ENCODE measurements at regions not wholly inside any gene's neighbourhood (a gene's known extent, or its start where the extent isn't known, plus 50 kb on each side); places are given as distances from the start of the nearest gene placed in this dataset.

GRCh38 chr9:18071651-18072060 lies 402.3 kb upstream of the ADAMTSL1 start:
- TF ChIP-seq, protein P1, sequence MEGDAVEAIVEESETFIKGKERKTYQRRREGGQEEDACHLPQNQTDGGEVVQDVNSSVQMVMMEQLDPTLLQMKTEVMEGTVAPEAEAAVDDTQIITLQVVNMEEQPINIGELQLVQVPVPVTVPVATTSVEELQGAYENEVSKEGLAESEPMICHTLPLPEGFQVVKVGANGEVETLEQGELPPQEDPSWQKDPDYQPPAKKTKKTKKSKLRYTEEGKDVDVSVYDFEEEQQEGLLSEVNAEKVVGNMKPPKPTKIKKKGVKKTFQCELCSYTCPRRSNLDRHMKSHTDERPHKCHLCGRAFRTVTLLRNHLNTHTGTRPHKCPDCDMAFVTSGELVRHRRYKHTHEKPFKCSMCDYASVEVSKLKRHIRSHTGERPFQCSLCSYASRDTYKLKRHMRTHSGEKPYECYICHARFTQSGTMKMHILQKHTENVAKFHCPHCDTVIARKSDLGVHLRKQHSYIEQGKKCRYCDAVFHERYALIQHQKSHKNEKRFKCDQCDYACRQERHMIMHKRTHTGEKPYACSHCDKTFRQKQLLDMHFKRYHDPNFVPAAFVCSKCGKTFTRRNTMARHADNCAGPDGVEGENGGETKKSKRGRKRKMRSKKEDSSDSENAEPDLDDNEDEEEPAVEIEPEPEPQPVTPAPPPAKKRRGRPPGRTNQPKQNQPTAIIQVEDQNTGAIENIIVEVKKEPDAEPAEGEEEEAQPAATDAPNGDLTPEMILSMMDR (IDR thresholded peaks at IDR 0.05): no peak
- no peak for TF ChIP-seq EZH2 (IDR thresholded peaks at IDR 0.05; ENCODE audit: borderline replicate concordance, insufficient read depth, low read depth, low read length, poor library complexity, severe bottlenecking)
- ChIA-PET POLR2A (no interaction called here), CTCF (no interaction called here)
- no peak overlapping the region for H3K4me2 ChIP-seq (replicated peaks; ENCODE audit: low read depth, low read length, poor library complexity, severe bottlenecking)
- H3K4me3 ChIP-seq (ENCODE audit: control extremely low read depth in 1 of 5, extremely low read depth in 1 of 5, insufficient read depth in 1 of 5, low read depth in 2 of 5, low read length in 4 of 5): no peak overlapping the region
- WGBS (ENCODE audit: insufficient coverage): 93% methylated on average over 5 of the region's 6 CpGs
- H3K36me3 ChIP-seq (replicated peaks in 1 of 2; ENCODE audit: control extremely low read depth in 1 of 2, control insufficient read depth in 1 of 2, extremely low read depth in 1 of 2, insufficient read depth in 2 of 2, low read length in 1 of 2): no peaks in the 10 kb centered on the region
- ATAC-seq (ENCODE audit: low read depth): no peak
- H3K27ac ChIP-seq (ENCODE audit: low read length in 2 of 2): no peak overlapping the region
- H3K79me2 ChIP-seq (ENCODE audit: control insufficient read depth, insufficient read depth, low read length): no peaks in the 10 kb centered on the region
- H3K4me1 ChIP-seq (ENCODE audit: control insufficient read depth in 2 of 2, insufficient read depth in 2 of 2, low read length in 2 of 2): no peaks in the 10 kb centered on the region
- H3K27me3 ChIP-seq (replicated peaks in 1 of 4; ENCODE audit: control extremely low read depth in 1 of 4, control insufficient read depth in 3 of 4, insufficient read depth in 4 of 4, low read length in 3 of 4): no peaks in the 10 kb centered on the region
- Mint-ChIP-seq H3K4me3 (no peak overlapping the region), H3K9me3 (ENCODE audit: insufficient read depth) (no peaks in the 10 kb centered on the region), H3K27me3 (no peaks in the 10 kb centered on the region), H3K4me1 (no peaks in the 10 kb centered on the region), H3K27ac (no peak overlapping the region)
- no peak overlapping the region for H3K9ac ChIP-seq (ENCODE audit: low read length)
- H4K20me1 ChIP-seq (ENCODE audit: control insufficient read depth, insufficient read depth, low read length, poor library complexity, severe bottlenecking): no peaks in the 10 kb centered on the region
- no peak for DNase-seq
- H3K9me3 ChIP-seq (ENCODE audit: control extremely low read depth in 1 of 3, control insufficient read depth in 2 of 3, insufficient read depth in 1 of 3, low read length in 2 of 3): no peaks in the 10 kb centered on the region
- no peak overlapping the region for H2AFZ ChIP-seq (ENCODE audit: insufficient read depth, low read depth, low read length, poor library complexity, severe bottlenecking)
- intact Hi-C loops (cut with micrococcal nuclease): no loop called here

DNA sequence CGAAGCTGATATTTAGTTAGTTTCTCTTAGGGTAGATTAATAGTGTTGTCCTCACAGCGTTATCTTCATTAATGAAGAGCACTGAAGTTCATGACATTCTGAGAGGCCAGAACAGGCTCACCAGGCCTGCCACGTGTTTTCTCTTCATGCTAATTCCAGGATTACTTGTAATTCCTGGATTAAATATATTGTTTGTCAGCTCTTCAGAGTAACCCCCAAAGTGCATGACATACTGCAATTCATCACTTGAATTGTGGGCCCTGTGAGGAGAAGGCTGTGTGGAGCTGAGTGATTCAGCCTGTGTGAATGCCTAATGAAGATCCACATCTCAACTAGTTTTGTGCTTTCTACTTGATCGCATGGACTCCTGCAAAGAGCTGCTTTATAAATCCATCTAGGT lies 401.0 kb upstream of the ADAMTSL1 start:
- no peaks in the 10 kb centered on the region for H3K79me2 ChIP-seq (ENCODE audit: control insufficient read depth, insufficient read depth, low read length)
- DNase-seq (no peak), ATAC-seq (ENCODE audit: low read depth) (no peak)
- no peaks in the 10 kb centered on the region for H3K36me3 ChIP-seq (replicated peaks in 1 of 2; ENCODE audit: control extremely low read depth in 1 of 2, control insufficient read depth in 1 of 2, extremely low read depth in 1 of 2, insufficient read depth in 2 of 2, low read length in 1 of 2)
- Mint-ChIP-seq H3K27ac (no peak overlapping the region), H3K9me3 (ENCODE audit: insufficient read depth) (no peaks in the 10 kb centered on the region), H3K27me3 (no peaks in the 10 kb centered on the region), H3K4me3 (no peak overlapping the region), H3K4me1 (no peaks in the 10 kb centered on the region)
- no peaks in the 10 kb centered on the region for H3K4me1 ChIP-seq (ENCODE audit: control insufficient read depth in 2 of 2, insufficient read depth in 2 of 2, low read length in 2 of 2)
- H2AFZ ChIP-seq (ENCODE audit: insufficient read depth, low read depth, low read length, poor library complexity, severe bottlenecking): no peak overlapping the region
- ChIA-PET POLR2A (no interaction called here), CTCF (no interaction called here)
- WGBS (ENCODE audit: insufficient coverage): 93% methylated on average over 2 of the region's 4 CpGs
- no peaks in the 10 kb centered on the region for H3K9me3 ChIP-seq (ENCODE audit: control extremely low read depth in 1 of 3, control insufficient read depth in 2 of 3, insufficient read depth in 1 of 3, low read length in 2 of 3)
- H3K27me3 ChIP-seq (replicated peaks in 1 of 4; ENCODE audit: control extremely low read depth in 1 of 4, control insufficient read depth in 3 of 4, insufficient read depth in 4 of 4, low read length in 3 of 4): no peaks in the 10 kb centered on the region
- H3K27ac ChIP-seq (ENCODE audit: low read length in 2 of 2): no peak overlapping the region
- no peak overlapping the region for H3K9ac ChIP-seq (ENCODE audit: low read length)
- TF ChIP-seq EZH2 (IDR thresholded peaks at IDR 0.05; ENCODE audit: borderline replicate concordance, insufficient read depth, low read depth, low read length, poor library complexity, severe bottlenecking): no peak
- TF ChIP-seq, protein P1 (IDR thresholded peaks at IDR 0.05): no peak
- H3K4me2 ChIP-seq (replicated peaks; ENCODE audit: low read depth, low read length, poor library complexity, severe bottlenecking): no peak overlapping the region
- no peaks in the 10 kb centered on the region for H4K20me1 ChIP-seq (ENCODE audit: control insufficient read depth, insufficient read depth, low read length, poor library complexity, severe bottlenecking)
- no peak overlapping the region for H3K4me3 ChIP-seq (ENCODE audit: control extremely low read depth in 1 of 5, extremely low read depth in 1 of 5, insufficient read depth in 1 of 5, low read depth in 2 of 5, low read length in 4 of 5)
- intact Hi-C loops (cut with micrococcal nuclease): no loop called here

Measured in B cell (primary cell).